ENCODE measurements at regions not wholly inside any gene's neighbourhood (a gene's known extent, or its start where the extent isn't known, plus 50 kb on each side); places are given as distances from the start of the nearest gene placed in this dataset.

DNA sequence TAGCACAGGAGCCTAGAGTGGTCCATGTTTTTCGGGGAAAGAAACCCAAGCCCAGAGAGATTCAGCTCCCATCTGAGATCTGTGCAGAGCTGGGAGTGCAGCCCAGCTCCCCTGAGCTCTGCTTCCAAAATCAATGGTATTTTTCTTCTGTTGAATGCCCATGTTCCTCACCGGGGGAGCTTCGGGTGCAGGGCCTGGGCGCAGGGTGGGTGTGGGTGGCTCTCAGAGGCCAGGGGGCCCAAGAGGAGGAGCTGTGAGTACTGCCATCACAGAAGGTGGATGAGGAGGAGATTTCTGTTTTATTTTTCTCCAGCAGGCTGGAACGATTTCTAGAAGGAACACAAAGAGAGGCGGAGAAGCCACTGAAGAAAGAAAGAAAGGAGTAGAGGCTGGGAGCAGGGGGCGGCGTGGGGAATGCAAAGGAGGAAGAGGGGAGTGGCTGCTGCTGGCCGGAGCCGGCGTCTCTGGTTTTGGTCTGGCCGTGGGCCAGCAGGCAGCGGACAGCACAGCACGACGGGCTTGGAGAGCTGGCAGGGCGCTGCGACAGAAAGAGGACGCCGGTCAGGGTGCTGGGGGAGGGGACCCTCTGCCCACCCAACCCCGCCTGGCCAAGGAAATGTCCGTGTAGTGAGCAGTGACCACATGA, 76.2 kb upstream of the KSR1 start:
- TF ChIP-seq, protein P1, sequence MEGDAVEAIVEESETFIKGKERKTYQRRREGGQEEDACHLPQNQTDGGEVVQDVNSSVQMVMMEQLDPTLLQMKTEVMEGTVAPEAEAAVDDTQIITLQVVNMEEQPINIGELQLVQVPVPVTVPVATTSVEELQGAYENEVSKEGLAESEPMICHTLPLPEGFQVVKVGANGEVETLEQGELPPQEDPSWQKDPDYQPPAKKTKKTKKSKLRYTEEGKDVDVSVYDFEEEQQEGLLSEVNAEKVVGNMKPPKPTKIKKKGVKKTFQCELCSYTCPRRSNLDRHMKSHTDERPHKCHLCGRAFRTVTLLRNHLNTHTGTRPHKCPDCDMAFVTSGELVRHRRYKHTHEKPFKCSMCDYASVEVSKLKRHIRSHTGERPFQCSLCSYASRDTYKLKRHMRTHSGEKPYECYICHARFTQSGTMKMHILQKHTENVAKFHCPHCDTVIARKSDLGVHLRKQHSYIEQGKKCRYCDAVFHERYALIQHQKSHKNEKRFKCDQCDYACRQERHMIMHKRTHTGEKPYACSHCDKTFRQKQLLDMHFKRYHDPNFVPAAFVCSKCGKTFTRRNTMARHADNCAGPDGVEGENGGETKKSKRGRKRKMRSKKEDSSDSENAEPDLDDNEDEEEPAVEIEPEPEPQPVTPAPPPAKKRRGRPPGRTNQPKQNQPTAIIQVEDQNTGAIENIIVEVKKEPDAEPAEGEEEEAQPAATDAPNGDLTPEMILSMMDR (IDR thresholded peaks at IDR 0.05): no peak
- TF ChIP-seq POLR2A (IDR thresholded peaks at IDR 0.05): no peak

Measured in right lobe of liver (tissue), 4 donors.